ENCODE measurements at regions not wholly inside any gene's neighbourhood (a gene's known extent, or its start where the extent isn't known, plus 50 kb on each side); places are given as distances from the start of the nearest gene placed in this dataset.

DNA sequence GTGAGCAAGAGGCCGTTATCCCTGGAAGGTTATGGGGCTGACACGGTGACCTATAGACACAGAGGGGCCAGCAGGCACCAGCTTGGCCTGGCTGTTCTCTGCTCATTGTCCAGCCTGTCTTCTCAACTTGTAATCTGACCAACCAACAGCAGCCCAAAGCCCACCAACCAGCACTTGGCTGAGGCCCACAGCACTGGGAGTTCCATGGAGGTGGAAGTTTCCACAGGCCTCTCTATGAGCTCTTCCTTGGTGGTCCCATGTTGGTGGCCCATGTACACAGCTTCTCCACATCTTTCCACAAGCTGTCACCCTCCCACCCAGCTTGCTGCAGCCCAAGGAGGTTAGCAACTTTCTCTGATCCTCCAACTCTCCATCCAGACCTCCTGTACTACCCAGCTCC is 56.2 kb upstream of the KLHL31 start:
- TF ChIP-seq, protein P1, sequence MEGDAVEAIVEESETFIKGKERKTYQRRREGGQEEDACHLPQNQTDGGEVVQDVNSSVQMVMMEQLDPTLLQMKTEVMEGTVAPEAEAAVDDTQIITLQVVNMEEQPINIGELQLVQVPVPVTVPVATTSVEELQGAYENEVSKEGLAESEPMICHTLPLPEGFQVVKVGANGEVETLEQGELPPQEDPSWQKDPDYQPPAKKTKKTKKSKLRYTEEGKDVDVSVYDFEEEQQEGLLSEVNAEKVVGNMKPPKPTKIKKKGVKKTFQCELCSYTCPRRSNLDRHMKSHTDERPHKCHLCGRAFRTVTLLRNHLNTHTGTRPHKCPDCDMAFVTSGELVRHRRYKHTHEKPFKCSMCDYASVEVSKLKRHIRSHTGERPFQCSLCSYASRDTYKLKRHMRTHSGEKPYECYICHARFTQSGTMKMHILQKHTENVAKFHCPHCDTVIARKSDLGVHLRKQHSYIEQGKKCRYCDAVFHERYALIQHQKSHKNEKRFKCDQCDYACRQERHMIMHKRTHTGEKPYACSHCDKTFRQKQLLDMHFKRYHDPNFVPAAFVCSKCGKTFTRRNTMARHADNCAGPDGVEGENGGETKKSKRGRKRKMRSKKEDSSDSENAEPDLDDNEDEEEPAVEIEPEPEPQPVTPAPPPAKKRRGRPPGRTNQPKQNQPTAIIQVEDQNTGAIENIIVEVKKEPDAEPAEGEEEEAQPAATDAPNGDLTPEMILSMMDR (conservative IDR thresholded peaks at IDR 0.05; ENCODE audit: low read length): no peak
- no peak for TF ChIP-seq EZH2phosphoT487 (IDR thresholded peaks at IDR 0.05; ENCODE audit: borderline replicate concordance)
